Neural progenitor cell (in vitro differentiated cells): ENCODE measurements at regions not wholly inside any gene's neighbourhood (a gene's known extent, or its start where the extent isn't known, plus 50 kb on each side); places are given as distances from the start of the nearest gene placed in this dataset.

Experiments
- EZH2 ChIP-seq: fragments of 200-600 bp; sonication (generic); IDR thresholded peaks from 2 replicates; pipeline ENCODE4 v1.6.1; 2017; ENCODE audit warnings: antibody characterized with exemption, mild to moderate bottlenecking, moderate library complexity
- EZH2phosphoT487 ChIP-seq: fragments of 200-600 bp; sonication (generic); IDR thresholded peaks from 2 replicates; pipeline ENCODE4 v1.6.1; 2017; ENCODE audit warnings: antibody characterized with exemption
- TF ChIP-seq, protein P1 (sequence below): fragments of 200-600 bp; sonication (generic); IDR thresholded peaks from 2 replicates; pipeline ENCODE4 v1.5.1; 2017; ENCODE audit warnings: antibody characterized with exemption, mild to moderate bottlenecking

DNA sequence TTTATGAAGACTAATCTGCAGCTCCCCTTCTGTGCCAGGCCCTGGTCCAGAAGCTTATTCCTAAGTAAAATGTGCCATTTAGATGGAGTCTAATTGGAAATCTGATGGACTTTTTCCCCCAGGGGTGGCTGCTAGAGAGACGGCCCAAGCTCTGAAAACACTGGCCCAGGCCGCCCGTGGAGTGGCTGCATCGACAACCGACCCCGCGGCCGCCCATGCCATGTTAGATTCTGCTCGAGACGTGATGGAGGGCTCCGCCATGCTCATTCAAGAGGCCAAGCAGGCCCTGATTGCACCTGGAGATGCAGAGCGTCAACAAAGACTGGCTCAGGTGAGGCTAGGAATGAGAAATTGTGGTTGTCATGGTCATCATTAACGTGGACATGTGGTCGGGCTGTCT is 305.8 kb upstream of the TPM1 start:
- TF ChIP-seq, protein P1, sequence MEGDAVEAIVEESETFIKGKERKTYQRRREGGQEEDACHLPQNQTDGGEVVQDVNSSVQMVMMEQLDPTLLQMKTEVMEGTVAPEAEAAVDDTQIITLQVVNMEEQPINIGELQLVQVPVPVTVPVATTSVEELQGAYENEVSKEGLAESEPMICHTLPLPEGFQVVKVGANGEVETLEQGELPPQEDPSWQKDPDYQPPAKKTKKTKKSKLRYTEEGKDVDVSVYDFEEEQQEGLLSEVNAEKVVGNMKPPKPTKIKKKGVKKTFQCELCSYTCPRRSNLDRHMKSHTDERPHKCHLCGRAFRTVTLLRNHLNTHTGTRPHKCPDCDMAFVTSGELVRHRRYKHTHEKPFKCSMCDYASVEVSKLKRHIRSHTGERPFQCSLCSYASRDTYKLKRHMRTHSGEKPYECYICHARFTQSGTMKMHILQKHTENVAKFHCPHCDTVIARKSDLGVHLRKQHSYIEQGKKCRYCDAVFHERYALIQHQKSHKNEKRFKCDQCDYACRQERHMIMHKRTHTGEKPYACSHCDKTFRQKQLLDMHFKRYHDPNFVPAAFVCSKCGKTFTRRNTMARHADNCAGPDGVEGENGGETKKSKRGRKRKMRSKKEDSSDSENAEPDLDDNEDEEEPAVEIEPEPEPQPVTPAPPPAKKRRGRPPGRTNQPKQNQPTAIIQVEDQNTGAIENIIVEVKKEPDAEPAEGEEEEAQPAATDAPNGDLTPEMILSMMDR: no peak
- TF ChIP-seq EZH2 (no peak), EZH2phosphoT487 (no peak)
